ENCODE measurements at regions not wholly inside any gene's neighbourhood (a gene's known extent, or its start where the extent isn't known, plus 50 kb on each side); places are given as distances from the start of the nearest gene placed in this dataset.
"Not testable (repeated sequence)": the region's sequence is repeated elsewhere in the genome, so short reads cannot be mapped to it uniquely, and the experiment has no call there.

DNA sequence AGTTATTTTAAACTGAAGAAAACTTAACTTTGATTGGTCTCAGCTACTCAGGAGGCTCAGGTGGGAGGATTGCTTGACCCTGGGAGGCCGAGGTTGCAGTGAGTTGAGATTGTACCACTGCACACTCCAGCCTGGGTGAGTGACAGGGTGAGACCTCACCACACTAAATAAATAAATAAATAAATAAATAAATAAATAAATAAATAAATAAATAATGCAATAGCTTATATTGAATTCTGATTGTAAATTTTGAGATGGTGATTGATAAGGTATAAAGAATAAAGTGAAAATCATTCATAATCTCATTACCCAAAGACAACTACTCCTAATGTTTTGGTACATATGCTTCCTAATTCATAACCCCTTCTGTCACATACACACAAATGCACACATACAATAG lies 58.1 kb downstream of the TUBA3C start:
- DNase-seq (ENCODE audit: low read depth in 1 of 2, low spot score in 1 of 2), result no peak

DNA sequence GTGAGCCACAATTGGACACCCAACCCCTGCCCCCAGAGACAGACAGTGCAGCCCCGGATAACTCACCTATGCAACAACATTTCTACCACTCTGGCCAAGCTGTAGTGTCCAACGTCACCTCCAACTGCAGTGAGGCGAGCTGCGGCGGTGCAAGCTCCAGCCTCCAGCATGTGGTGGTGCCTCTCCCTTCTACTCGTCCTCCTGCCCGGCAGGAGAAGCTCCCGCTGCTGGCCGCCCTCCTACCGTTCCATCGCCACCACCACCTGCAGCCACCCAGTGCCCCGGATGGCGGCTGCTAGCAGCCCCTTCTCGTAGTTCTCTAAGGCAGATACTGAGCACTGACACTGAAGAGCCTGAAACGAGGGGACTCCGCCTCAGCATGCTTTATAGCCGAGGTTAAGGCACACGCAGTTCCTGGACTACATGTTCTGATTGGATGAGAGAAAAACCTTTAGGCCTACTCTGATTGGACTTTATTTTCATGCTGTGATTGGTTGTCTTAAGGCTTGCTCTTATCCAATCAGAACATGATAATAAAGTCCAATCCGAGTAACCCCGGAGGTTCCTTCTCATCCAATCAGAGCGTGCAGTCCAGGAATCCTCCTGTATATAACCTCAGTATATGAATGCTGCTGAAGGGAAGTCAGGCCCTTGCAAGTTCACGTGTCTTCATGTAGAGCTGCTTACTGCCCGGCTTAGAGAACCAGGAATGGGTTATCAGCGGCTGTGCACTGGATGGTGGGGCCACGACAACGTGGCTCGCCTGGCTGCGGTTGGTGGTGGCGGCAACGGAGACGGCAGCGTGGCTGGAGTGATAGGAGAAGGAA lies 63.5 kb downstream of the TUBA3C start:
- no peak for DNase-seq (ENCODE audit: low read depth in 1 of 2, low spot score in 1 of 2)

DNA sequence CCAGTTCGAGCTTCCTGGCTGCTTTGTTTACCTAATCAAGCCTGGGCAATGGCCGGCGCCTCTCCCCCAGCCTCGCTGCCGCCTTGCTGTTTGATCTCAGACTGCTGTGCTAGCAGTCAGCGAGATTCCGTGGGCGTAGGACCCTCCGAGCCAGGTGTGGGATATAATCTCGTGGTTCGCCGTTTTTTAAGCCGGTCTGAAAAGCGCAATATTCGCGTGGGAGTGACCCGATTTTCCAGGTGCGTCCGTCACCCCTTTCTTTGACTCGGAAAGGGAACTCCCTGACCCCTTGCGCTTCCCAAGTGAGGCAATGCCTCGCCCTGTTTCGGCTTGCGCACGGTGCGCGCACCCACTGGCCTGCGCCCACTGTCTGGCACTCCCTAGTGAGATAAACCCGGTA lies 72.4 kb downstream of the TUBA3C start:
- DNase-seq (ENCODE audit: low read depth in 1 of 2, low spot score in 1 of 2), result not testable (repeated sequence)

DNA sequence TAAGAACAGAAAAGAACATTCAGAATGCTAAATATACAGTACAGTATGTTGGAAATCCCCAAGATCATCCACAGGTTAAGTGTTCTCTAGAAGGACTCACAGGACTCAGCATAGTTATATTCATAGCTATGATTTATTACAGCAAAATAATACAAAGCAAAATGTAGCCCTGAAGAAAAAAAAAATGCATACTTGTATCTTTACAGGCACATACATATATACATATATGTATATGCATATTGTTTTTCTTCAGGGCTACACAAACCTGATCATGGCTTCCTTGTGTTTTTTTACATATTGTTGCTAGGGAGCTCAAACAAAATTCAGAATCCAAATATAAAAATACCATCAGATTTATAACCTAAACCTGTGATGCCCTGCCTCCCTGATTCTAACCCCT lies 78.5 kb downstream of the TUBA3C start:
- DNase-seq (ENCODE audit: low read depth in 1 of 2, low spot score in 1 of 2), result no peak

DNA sequence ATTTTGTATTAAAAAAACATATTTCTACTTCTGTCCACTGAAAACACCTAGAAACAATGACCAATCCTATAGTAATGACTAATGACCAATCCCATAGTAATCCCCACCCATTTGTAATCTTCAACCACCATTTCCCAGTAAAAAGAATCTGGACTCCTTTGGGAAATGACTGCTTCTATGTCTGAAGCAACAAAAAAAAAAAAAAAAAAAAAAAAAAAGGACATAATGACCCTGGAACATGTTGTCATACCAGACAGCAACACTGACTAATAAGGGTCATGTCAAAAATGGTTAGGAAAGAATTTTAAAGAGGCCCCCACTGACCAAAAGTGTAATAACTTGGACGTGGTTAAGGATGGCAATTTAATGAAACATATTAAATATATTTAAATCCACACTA lies 88.3 kb downstream of the TUBA3C start:
- DNase-seq (ENCODE audit: low read depth in 1 of 2, low spot score in 1 of 2), result no peak

DNA sequence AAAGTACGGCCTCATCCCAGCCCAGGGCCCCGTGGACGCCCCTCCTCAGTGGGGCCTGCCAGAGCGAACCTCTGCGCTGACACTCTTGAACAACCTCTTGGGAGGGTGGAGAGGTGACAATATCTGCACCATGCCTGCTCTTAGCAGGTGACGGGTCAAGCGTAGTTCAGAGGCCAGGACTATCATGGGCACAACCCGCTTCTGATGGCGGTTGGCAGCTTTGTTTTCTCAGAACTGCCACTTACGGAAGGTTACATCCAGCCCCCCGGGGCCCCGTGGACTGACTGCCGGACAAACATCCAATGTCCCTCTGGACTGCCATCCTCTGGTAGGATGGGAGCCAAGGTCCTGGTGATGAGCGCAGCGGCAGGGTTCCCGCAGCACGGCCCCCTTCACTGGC lies 91.1 kb downstream of the TUBA3C start:
- no peak for DNase-seq (ENCODE audit: low read depth in 1 of 2, low spot score in 1 of 2)

DNA sequence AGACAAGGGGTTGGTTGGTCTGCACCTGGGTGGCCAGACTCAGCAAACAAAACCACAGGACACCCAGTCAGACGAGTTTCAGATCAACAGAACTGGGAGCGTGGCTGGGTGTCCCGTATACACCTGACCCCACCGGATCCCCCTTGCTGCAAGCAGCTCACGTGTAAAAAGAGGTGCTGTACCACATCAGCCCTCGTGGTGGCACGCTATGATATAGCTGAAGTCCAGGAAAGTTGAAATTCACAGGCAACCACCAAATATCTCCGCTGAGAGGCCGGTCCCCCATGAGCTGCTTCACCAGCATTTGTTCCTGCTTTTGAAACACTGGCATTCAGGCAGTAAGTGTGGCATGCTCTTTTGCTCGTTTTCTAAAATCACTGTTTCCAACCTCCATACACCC lies 92.3 kb downstream of the TUBA3C start:
- no peak for DNase-seq (ENCODE audit: low read depth in 1 of 2, low spot score in 1 of 2)

DNA sequence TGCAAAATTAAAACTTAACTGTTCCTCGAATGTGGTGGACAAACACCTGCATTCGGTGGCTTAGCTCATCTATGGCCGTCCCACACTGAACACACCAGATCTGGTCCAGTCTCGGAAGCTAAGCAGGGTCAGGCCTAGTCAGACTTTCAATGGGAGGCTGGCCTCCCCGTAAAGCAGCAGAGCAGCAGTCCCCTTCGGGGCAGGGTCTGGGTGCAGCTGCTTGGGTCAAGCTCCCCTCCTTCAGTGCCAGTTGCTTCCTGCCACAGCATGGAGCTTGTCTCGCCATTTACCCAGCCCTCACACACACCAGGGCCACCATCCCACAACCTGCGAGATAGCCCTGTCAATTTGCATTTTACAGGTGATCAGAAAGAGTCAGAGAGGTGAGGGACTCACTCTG lies 93.2 kb downstream of the TUBA3C start:
- DNase-seq (ENCODE audit: low read depth in 1 of 2, low spot score in 1 of 2), result no peak

DNA sequence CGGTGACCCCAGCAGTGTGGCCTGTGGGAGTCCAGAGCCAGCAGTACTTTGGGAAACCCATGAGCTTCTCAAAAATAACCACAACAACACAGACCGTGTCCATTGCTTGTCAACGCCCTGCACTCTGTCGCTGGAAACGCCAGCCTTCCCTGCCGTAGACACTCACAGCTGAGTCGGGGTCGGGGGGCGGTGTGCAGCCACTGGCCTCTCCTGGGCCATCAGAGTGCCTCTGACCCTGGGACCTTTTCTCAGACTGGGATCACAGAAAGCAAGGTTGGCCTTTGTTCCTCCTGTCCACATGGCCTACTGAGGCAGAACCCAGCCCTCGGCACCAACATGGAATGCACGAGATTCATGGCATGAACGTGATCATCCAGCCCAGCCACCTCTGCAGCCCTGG lies 95.7 kb downstream of the TUBA3C start:
- DNase-seq (ENCODE audit: low read depth in 1 of 2, low spot score in 1 of 2), result no peak

DNA sequence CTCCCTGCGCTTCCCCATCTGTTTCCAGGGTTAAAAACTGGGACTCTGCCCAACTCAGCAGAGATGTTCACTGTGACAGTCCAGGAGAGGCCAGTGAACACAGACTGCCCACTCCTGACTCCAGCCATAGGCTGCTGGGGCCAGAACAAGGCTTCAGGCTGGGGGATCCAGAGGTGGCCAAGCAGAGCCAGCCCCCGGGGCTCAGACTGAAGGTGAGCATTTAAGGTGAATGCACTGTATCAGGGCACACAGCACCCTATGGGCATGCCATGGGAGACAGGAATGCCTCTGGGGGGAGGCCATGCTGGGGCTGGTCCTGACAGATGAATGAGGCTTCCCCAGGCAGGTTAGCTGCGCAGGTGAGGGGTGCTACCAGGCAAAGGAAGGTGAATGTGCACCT lies 96.4 kb downstream of the TUBA3C start:
- DNase-seq (ENCODE audit: low read depth in 1 of 2, low spot score in 1 of 2), result no peak

DNA sequence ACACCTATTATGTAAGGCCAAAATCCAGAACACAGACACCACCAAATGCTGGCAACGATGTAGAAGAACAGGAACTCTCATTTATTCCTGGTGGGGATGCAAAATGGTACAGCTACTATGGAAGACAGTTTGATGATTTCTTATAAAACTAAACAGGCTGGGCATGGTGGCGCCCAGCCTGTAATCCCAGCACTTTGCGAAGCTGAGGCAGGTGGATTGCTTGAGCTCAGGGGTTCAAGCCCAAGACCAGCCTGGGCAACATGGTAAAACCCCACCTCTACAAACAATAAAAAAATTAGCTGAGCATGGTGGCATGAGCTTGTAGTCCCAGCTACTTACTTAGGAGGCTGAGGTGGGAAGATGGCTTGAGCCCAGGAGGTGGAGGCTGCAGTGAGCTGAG lies 98.3 kb downstream of the TUBA3C start:
- no peak for DNase-seq (ENCODE audit: low read depth in 1 of 2, low spot score in 1 of 2)

DNA sequence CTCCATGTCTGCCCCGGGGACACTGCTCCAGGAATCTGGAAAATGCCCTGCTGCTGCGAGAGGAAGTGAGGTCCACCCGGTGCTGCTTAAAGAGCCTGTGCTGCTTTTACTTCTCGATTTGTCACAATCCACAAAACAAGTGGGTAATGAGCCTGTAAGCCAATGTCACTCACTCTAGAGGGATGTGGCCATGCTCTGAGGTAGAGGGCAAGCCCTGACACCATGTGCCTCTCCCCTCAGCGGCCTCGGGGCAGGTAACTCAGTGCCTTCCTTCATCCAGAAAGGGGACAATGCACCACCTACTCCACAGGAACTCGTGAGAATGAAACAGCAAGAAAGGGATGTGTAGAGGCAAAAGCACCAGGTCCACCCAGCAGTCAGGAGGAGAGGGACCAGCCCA lies 106.2 kb downstream of the TUBA3C start:
- no peak for DNase-seq (ENCODE audit: low read depth in 1 of 2, low spot score in 1 of 2)

DNA sequence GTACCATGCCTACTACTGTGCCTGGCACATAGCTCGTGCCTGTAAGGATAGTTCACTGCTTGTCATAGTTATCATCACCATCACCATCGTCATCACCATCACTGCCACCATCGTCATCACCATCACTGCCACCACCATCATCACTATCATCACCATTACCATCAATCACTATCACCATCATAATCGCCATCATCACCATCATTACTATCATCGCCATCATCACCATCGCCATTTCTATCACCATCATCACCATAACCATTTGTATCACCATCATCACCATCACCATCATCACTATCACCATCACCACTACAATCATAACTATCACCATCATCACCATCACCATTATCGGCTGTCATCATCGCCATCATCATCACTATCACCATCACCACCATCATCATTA lies 107.1 kb downstream of the TUBA3C start:
- DNase-seq (ENCODE audit: low read depth in 1 of 2, low spot score in 1 of 2), result no peak

DNA sequence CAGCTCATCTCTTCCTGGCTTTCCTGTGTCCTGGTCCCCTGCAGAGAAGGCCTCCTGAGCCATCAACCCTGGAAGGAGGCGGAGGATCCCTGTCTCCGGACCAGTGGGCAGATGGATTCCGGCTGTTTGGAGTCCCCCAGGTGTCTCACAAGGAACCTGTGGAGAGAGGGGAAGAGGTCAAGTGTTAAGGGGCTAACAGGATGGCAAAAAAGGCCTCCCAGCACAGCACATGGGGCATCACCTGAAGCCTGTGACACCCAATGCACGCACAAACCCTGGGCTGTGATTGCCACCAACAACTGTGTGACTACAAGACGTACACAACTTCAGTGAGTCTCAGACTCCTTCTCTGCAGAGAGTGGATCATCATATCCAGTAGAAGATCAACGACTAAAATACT lies 107.5 kb downstream of the TUBA3C start:
- not testable (repeated sequence) for DNase-seq (ENCODE audit: low read depth in 1 of 2, low spot score in 1 of 2)

DNA sequence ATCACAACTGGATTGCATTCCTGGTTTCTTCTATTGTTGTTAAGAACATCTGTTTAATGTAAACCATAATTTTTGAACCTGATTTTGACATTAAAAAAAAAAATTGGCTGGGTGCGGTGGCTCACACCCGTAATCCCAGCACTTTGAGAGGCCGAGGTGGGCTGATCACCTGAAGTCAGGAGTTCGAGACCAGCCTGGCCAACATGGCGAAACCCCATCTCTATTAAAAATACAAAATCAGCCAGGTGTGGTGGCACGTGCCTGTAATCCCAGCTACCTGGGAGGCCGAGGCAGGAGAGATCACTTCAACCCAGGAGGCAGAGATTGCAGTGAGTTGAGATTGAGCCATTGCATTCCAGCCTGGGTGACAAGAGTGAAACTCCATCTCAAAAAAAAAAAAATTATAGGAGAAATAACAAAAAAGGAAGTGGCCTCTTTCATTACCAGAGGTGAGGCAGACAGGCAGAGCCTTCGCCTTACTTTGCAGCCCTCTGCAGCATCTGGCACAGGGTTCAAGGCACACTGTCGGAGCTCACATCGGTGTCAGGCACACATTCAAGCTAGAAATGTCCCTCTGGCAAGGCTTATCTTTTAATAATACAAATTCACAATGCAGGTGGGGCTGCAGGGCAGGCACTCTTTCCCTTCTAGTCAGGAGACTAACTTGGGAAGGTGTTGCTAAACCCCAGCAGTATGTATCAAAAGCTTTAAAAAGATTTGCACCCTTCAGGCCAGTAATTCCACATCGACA lies 108.5 kb downstream of the TUBA3C start:
- not testable (repeated sequence) for DNase-seq (ENCODE audit: low read depth in 1 of 2, low spot score in 1 of 2)

DNA sequence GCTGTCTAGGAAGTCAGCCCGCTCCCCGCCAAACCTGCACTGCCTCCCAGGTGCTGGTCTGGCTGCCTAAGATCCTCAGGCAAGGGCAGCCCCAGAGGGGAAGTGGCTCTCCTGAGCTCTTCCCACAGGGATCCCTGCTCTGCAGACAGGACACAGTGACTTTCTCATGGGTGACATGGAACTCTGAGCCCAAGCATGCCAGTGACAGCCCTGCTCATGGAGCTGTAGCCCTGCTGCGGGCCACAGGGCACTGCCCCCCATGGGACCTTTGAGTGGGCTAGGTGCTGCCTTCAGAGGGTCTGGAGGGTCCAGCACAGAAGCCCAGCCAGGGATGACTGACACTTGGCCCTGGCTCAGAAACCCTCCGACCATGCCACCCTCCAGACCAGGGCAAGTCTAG lies 109.1 kb downstream of the TUBA3C start:
- DNase-seq (ENCODE audit: low read depth in 1 of 2, low spot score in 1 of 2), result no peak

DNA sequence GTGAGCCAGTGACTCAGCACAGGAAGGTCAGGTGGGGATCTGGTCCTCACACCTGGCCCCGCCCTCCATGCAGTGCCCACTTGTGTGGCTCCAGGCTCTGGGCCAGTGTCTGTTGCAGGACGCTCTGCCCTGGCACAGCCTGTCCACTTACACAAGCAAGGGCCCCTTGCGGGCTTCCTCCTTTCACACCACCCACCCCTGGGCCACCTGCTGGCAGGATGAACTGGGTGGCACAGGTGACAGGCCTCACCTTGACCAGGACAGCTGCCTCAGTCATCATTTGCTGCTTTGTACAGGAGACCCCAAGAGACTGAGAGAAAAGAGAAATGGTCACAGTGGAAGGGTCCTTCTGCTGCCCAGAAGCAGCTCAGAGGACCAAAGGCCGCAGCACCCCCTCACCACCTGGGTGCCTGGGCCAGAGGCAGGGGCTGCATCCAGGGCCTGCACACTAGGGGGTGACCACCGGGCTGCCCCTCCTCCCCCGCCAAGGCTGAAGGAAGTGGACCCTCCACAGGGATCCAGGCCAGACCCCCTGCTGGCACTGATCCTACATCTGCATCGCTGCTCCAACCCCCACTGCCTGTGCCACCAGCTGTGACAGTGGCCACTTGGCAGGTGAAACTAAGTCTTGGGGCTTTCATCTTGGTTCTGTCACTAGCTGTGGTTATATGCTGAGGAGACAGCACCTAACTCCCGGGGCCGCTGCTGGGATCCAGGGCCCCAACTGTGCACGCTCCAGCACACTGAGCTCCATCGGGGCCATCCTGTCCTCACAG lies 110.3 kb downstream of the TUBA3C start:
- no peak for DNase-seq (ENCODE audit: low read depth in 1 of 2, low spot score in 1 of 2)

DNA sequence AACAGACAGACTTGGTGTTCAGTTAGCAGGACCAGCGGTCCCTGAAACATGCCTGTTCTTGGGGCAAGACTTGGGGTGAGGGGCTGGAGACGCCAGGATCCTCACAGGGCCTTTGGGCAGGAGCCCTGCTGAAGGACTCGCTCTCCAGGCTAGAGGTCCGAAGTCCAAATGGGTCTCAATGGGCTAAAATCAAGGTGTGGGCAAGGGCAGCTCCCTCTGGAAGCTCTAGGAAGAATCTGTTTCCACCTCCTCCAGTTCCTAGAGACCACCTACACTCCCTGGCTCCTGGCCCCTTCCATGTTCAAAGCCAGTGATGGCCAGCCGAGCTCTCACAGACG lies 111.3 kb downstream of the TUBA3C start:
- DNase-seq (ENCODE audit: low read depth in 1 of 2, low spot score in 1 of 2), result no peak

DNA sequence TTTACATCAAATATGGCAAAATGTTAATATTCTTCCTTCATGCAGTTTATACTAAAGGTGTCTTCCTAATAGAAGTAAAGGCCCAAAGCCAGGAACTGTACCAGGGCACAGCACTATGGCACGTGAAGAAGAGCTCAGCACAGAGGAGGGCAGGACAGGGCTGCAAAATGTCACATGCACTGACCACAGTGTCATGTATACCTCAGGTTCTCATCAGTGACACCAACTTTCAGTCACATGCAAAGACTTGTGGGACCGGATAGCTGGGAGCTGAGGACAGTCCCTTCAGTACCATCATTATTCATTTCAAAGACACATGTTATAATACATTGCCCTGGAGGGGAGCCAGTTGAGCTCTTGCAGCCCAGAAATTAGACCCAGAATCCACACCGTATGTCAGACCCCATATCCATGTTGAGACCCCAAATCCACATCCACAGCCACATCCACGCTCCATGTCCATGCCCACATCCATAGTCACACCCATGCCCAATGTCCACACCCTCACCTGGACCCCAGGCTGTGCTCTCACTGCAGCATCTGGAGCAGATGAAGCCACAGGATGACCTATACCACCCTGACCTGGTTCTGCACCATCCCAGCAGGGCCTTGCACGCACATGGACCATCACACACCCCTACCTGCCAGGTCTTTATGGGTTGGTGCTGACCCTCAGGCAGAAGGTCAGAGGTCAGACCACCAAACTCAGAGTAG lies 111.8 kb downstream of the TUBA3C start:
- DNase-seq (ENCODE audit: low read depth in 1 of 2, low spot score in 1 of 2), result no peak

DNA sequence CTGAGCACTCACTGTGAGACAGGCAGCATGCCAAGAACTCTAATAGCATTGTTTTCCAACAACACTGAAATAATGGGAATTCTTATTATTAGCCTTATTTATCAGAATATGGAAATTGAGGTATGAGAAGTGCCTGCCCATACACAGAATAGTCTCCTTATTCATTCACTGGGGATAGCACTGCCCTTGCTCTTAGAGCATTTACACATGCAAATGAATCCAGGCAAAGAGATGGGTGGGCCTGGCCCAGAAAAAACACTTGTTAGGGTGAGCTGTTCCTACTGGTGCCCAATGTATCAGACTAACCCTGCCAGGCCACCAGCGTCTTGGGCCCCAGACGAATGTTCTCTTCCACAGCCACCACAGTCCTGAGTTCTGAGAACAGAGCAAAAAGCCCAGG lies 112.9 kb downstream of the TUBA3C start:
- DNase-seq (ENCODE audit: low read depth in 1 of 2, low spot score in 1 of 2), result no peak

DNA sequence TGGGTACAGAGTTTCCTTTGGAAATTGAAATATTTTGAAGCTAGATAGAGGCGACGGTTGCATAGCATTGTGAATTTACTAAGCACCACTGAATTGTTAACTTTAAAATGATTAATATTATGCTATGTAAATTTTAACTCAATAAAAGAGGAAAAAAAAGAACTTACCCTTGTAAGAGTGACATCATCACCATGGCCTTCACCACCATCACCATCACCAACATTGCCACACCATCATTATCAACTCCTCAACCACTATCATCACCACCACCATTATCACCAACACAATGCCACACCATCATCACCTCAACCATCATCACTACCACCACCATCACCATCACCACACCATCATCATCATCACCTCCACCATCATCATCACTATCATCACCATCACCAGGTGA lies 113.9 kb downstream of the TUBA3C start:
- DNase-seq (ENCODE audit: low read depth in 1 of 2, low spot score in 1 of 2), result no peak
